CD4-positive, alpha-beta T cell (primary cell): ENCODE measurements at regions not wholly inside any gene's neighbourhood (a gene's known extent, or its start where the extent isn't known, plus 50 kb on each side); places are given as distances from the start of the nearest gene placed in this dataset.

ENCODE experiments used
- ATAC-seq: fragments of 200-7000 bp; cut with Tn5 transposase; one replicate; pipeline ENCODE4 v1.10.0; 2022; ENCODE audit warnings: mild to moderate bottlenecking; ENCODE audit not compliant: poor library complexity
- CTCF ChIA-PET: fragments of 350-600 bp; sonication (Branson Sonifier 250); formaldehyde crosslinking; loops from one replicate; lab custom pipeline; 2021; ENCODE audit warnings: antibody characterized with exemption, inconsistent platforms; lab: Charles Lee
- POLR2A ChIA-PET: fragments of 350-600 bp; sonication (Branson Sonifier 250); formaldehyde crosslinking; loops from one replicate; lab custom pipeline; 2021; ENCODE audit warnings: antibody characterized with exemption, inconsistent platforms; lab: Charles Lee
- DNase-seq, 14 experiments: peaks; one replicate each; pipeline ENCODE4 v3.0.0-alpha.2; 2013 to 2020; ENCODE audit warnings: mixed read lengths in 2 of 14
- H3K27ac ChIP-seq, 2 donors: one replicate each; pipeline versions ENCODE4 v1.5.1 to v1.7.0; 2013; ENCODE audit warnings: low read length in 2 of 2, low read depth in 1 of 2, mild to moderate bottlenecking in 1 of 2
- H3K27me3 ChIP-seq, 2 experiments: 1 replicate in 1 of 2; 2 replicates in 1 of 2; pipeline versions ENCODE4 v1.6.1 to v1.7.0; 2013; ENCODE audit warnings: low read length in 2 of 2, control low read depth in 1 of 2, mild to moderate bottlenecking in 1 of 2, moderate library complexity in 1 of 2; ENCODE audit not compliant: insufficient read depth in 2 of 2, control insufficient read depth in 1 of 2
- H3K36me3 ChIP-seq: one replicate; pipeline ENCODE4 v1.6.1; 2013; ENCODE audit warnings: low read length, control low read depth; ENCODE audit not compliant: insufficient read depth
- H3K4me1 ChIP-seq: one replicate; pipeline ENCODE4 v1.6.1; 2013; ENCODE audit warnings: low read length, control low read depth; ENCODE audit not compliant: insufficient read depth
- H3K4me3 ChIP-seq: one replicate; pipeline ENCODE4 v1.5.1; 2013; ENCODE audit warnings: mild to moderate bottlenecking, low read length, moderate library complexity
- H3K9me3 ChIP-seq, 2 experiments: 1 replicate in 1 of 2; 2 replicates in 1 of 2; pipeline versions ENCODE4 v1.6.1 to v1.7.0; 2013; ENCODE audit warnings: low read length in 2 of 2, mild to moderate bottlenecking in 2 of 2, control low read depth in 1 of 2, moderate library complexity in 1 of 2; ENCODE audit not compliant: control insufficient read depth in 1 of 2, insufficient read depth in 1 of 2
- H3K27ac Mint-ChIP-seq: one replicate; pipeline ENCODE4 v1.8.0; 2020; ENCODE audit warnings: mixed read lengths
- H3K27me3 Mint-ChIP-seq: one replicate; pipeline ENCODE4 v1.8.0; 2021; ENCODE audit warnings: mixed read lengths
- H3K36me3 Mint-ChIP-seq: one replicate; pipeline ENCODE4 v1.8.0; 2021; ENCODE audit warnings: low read depth, mixed read lengths
- H3K4me1 Mint-ChIP-seq: one replicate; pipeline ENCODE4 v1.8.0; 2021; ENCODE audit warnings: low read depth, mixed read lengths
- H3K4me3 Mint-ChIP-seq: one replicate; pipeline ENCODE4 v1.8.0; 2020; ENCODE audit warnings: mild to moderate bottlenecking, mixed read lengths
- H3K9me3 Mint-ChIP-seq: one replicate; pipeline ENCODE4 v1.8.0; 2020; ENCODE audit warnings: mixed read lengths
- CTCF ChIP-seq: fragments of 200-600 bp; IDR thresholded peaks from one replicate; pipeline ENCODE4 v1.8.0; 2022; ENCODE audit warnings: antibody characterized with exemption, mild to moderate bottlenecking
- intact Hi-C, 2 experiments: fragments of 100-400 bp; cut with DNase I in 1 of 2; cut with micrococcal nuclease in 1 of 2; formaldehyde crosslinking; loops; one replicate each; pipeline versions ENCODE4 v1.15.1 to v1.9.0; 2023 to 2025; cut with DNase I, micrococcal nuclease

DNA sequence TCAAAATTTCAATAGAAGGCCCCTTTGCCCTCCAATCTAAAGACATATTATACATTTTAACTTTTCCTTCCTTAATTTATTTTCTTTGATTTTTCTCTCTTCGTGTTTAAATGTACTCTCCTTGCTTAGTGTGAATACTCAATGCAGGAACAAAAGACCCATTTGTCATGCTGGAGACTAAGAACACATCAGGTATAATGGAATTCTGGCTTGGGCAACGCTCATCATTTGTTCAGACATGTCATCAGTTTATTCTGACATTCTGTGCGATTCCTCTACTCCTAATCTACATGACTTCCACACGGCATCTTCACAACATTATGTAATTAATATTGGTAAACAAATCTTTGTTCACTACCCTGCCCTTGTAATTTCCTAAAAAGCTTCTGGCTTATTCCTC, 136.6 kb upstream of the LRRN1 start:
- no peaks in the 10 kb centered on the region for H3K4me1 Mint-ChIP-seq
- H3K36me3 Mint-ChIP-seq, result no peaks in the 10 kb centered on the region

GRCh38 chr3:3654916-3655315, 144.3 kb upstream of the LRRN1 start:
- POLR2A ChIA-PET, result no interaction called here

More for the DNA sequence above, 136.6 kb upstream of the LRRN1 start:
- Mint-ChIP-seq H3K27me3 (peaks cover 6% of the 10 kb centered on the region), H3K27ac (no peak overlapping the region), H3K4me3 (no peak overlapping the region), H3K9me3 (peaks cover 3% of the 10 kb centered on the region)
- no peak for TF ChIP-seq CTCF
- no peak for ATAC-seq
- no peaks in the 10 kb centered on the region for H3K27me3 ChIP-seq
- CTCF ChIA-PET, result no interaction called here
- H3K4me1 ChIP-seq, result no peaks in the 10 kb centered on the region
- DNase-seq, result no peak
- intact Hi-C loops, result no loop called here
- H3K9me3 ChIP-seq, result peaks cover 0 to 5% of the 10 kb centered on the region in 2 experiments
- POLR2A ChIA-PET, result no interaction called here
- no peak overlapping the region for H3K4me3 ChIP-seq
- H3K36me3 ChIP-seq, result no peaks in the 10 kb centered on the region
- no peak overlapping the region for H3K27ac ChIP-seq

GRCh38 chr3:3648988-3649679, 150.1 kb upstream of the LRRN1 start:
- intact Hi-C loops, result no loop called here
- Histone ChIP-seq H3K36me3 (no peaks in the 10 kb centered on the region), H3K27ac (no peak overlapping the region), H3K4me1 (no peaks in the 10 kb centered on the region), H3K9me3 (no peaks in the 10 kb centered on the region), H3K4me3 (no peak overlapping the region), H3K27me3 (no peaks in the 10 kb centered on the region)
- H3K36me3 Mint-ChIP-seq, result no peaks in the 10 kb centered on the region
- no peak overlapping the region for H3K27ac Mint-ChIP-seq
- no peaks in the 10 kb centered on the region for H3K27me3 Mint-ChIP-seq
- H3K9me3 Mint-ChIP-seq, result no peaks in the 10 kb centered on the region
- H3K4me3 Mint-ChIP-seq, result no peak overlapping the region
- ATAC-seq (no peak), DNase-seq (no peak)
- no peaks in the 10 kb centered on the region for H3K4me1 Mint-ChIP-seq
- POLR2A ChIA-PET, result no interaction called here
- no peak for TF ChIP-seq CTCF
- CTCF ChIA-PET, result no interaction called here

More at GRCh38 chr3:3654916-3655315, 144.3 kb upstream of the LRRN1 start:
- intact Hi-C loops, result no loop called here
- no peaks in the 10 kb centered on the region for H3K27me3 ChIP-seq
- no peaks in the 10 kb centered on the region for H3K4me1 Mint-ChIP-seq
- no peak overlapping the region for H3K27ac Mint-ChIP-seq
- no peak for TF ChIP-seq CTCF
- H3K4me1 ChIP-seq, result no peaks in the 10 kb centered on the region
- H3K27me3 Mint-ChIP-seq, result no peaks in the 10 kb centered on the region
- no peaks in the 10 kb centered on the region for H3K9me3 ChIP-seq
- no peaks in the 10 kb centered on the region for H3K36me3 ChIP-seq
- no peaks in the 10 kb centered on the region for H3K36me3 Mint-ChIP-seq
- DNase-seq (no peak), ATAC-seq (no peak)
- CTCF ChIA-PET, result no interaction called here
- H3K9me3 Mint-ChIP-seq, result peaks cover 3% of the 10 kb centered on the region
- H3K4me3 ChIP-seq, result no peak overlapping the region
- H3K4me3 Mint-ChIP-seq, result no peak overlapping the region
- no peak overlapping the region for H3K27ac ChIP-seq
